Fibroblast of lung (primary cell): ENCODE measurements at regions not wholly inside any gene's neighbourhood (a gene's known extent, or its start where the extent isn't known, plus 50 kb on each side); places are given as distances from the start of the nearest gene placed in this dataset.

ENCODE experiments used
- CTCF ChIP-seq, 2 donors: IDR thresholded peaks in 1 of 2; conservative IDR thresholded peaks in 1 of 2; 1 replicate in 1 of 2; 2 replicates in 1 of 2; pipeline ENCODE4 v1.5.1; 2011 to 2012; ENCODE audit warnings: low read length in 2 of 2, control low read depth in 1 of 2, inconsistent platforms in 1 of 2, low read depth in 1 of 2, mild to moderate bottlenecking in 1 of 2
- EZH2 ChIP-seq: IDR thresholded peaks from 2 replicates; pipeline ENCODE4 v1.5.1; 2012; ENCODE audit warnings: low read length, control low read depth, mild to moderate bottlenecking; ENCODE audit errors: missing control alignments

- TF ChIP-seq CTCF (conservative IDR thresholded peaks at IDR 0.05 in 1 of 2, IDR thresholded peaks at IDR 0.05 in 1 of 2; ENCODE audit: low read depth in 1 of 2, low read length in 2 of 2) (no peak), EZH2 (no peak)
Measured at GRCh38 chr2:166550923-166551322, 56.9 kb upstream of the SCN7A start.
